Esophagus squamous epithelium (tissue), 4 donors: ENCODE measurements at regions not wholly inside any gene's neighbourhood (a gene's known extent, or its start where the extent isn't known, plus 50 kb on each side); places are given as distances from the start of the nearest gene placed in this dataset.

ENCODE experiments used
- CTCF ChIP-seq, 6 experiments: fragments of 450-650 bp in 4 of 6; fragments of 200-600 bp in 2 of 6; sonication (generic) in 2 of 6; IDR thresholded peaks; one replicate each; pipeline ENCODE4 v1.5.1; 2016 to 2019; ENCODE audit warnings: antibody characterized with exemption in 6 of 6, mild to moderate bottlenecking in 4 of 6, moderate library complexity in 4 of 6
- POLR2A ChIP-seq, 4 donors: fragments of 450-650 bp; IDR thresholded peaks; one replicate each; pipeline ENCODE4 v1.6.1; 2017; ENCODE audit warnings: antibody characterized with exemption in 4 of 4, mild to moderate bottlenecking in 4 of 4, moderate library complexity in 3 of 4

- TF ChIP-seq CTCF (IDR thresholded peaks at IDR 0.05) (no peak), POLR2A (IDR thresholded peaks at IDR 0.05) (no peak)
These were observed 176.9 kb upstream of the COL1A2 start for GRCh38 chr7:94217766-94218165.
